ENCODE measurements at regions not wholly inside any gene's neighbourhood (a gene's known extent, or its start where the extent isn't known, plus 50 kb on each side); places are given as distances from the start of the nearest gene placed in this dataset.

GRCh38 chr9:7862170-7862569 is 62.6 kb upstream of the DMAC1 start:
- intact Hi-C loops (cut with micrococcal nuclease): no loop called here
- H3K27me3 ChIP-seq (ENCODE audit: control insufficient read depth in 2 of 2, insufficient read depth in 2 of 2, low read length in 2 of 2): no peaks in the 10 kb centered on the region
- H3K9me1 ChIP-seq (replicated peaks; ENCODE audit: control insufficient read depth, extremely low read depth, insufficient read depth, low read length): no peaks in the 10 kb centered on the region
- no peak overlapping the region for H3K4me2 ChIP-seq (ENCODE audit: insufficient read depth, low read length)
- H3K9ac ChIP-seq (replicated peaks; ENCODE audit: extremely low read depth, insufficient read depth, low read length): no peak overlapping the region
- H3K79me2 ChIP-seq (ENCODE audit: control insufficient read depth, insufficient read depth, low read length): no peaks in the 10 kb centered on the region
- no peak overlapping the region for H3K27ac ChIP-seq (ENCODE audit: insufficient read depth, low read depth, low read length)
- DNase-seq (ENCODE audit: low read depth, low spot score): no peak
- H3K4me1 ChIP-seq (ENCODE audit: control insufficient read depth, extremely low read depth, insufficient read depth, low read length): no peaks in the 10 kb centered on the region
- no peaks in the 10 kb centered on the region for H3K9me3 ChIP-seq (replicated peaks; ENCODE audit: control insufficient read depth, insufficient read depth, low read length)
- H3K36me3 ChIP-seq (ENCODE audit: control insufficient read depth in 2 of 2, extremely low read depth in 1 of 2, insufficient read depth in 2 of 2, low read length in 2 of 2): no peaks in the 10 kb centered on the region
- no TSS peak for BruUV-seq (replicated peaks)
- no peak overlapping the region for H2AFZ ChIP-seq (ENCODE audit: low read depth, low read length)
- no peak overlapping the region for H3K4me3 ChIP-seq (replicated peaks in 1 of 3; ENCODE audit: insufficient read depth in 1 of 3, low read depth in 1 of 3, low read length in 3 of 3)
- ChIA-PET POLR2A (no interaction called here), CTCF (no interaction called here)
- H4K20me1 ChIP-seq (replicated peaks; ENCODE audit: control insufficient read depth, extremely low read depth, insufficient read depth, low read length): no peaks in the 10 kb centered on the region
- dilution Hi-C loops (cut with MboI; ENCODE audit: extremely low pct_ligation_motif_present, low sequenced_read_pairs): no loop called here
- no peak for TF ChIP-seq JUN (IDR thresholded peaks at IDR 0.05; ENCODE audit: borderline replicate concordance, insufficient read depth, insufficient read length, low read depth)
- TF ChIP-seq FOS (IDR thresholded peaks at IDR 0.05; ENCODE audit: borderline replicate concordance, insufficient read depth, low read length): no peak
- no peak for TF ChIP-seq EZH2 (IDR thresholded peaks at IDR 0.05; ENCODE audit: borderline replicate concordance, low read depth, low read length, severe bottlenecking)
- no peak for FAIRE-seq

GRCh38 chr9:7861086-7861485 is 61.5 kb upstream of the DMAC1 start:
- no peak for DNase-seq (ENCODE audit: low read depth, low spot score)
- FAIRE-seq: no peak
- Histone ChIP-seq H3K4me3 (replicated peaks in 1 of 3; ENCODE audit: insufficient read depth in 1 of 3, low read depth in 1 of 3, low read length in 3 of 3) (no peak overlapping the region), H3K36me3 (ENCODE audit: control insufficient read depth in 2 of 2, extremely low read depth in 1 of 2, insufficient read depth in 2 of 2, low read length in 2 of 2) (no peaks in the 10 kb centered on the region), H3K27ac (ENCODE audit: insufficient read depth, low read depth, low read length) (no peak overlapping the region), H3K9ac (replicated peaks; ENCODE audit: extremely low read depth, insufficient read depth, low read length) (no peak overlapping the region), H2AFZ (ENCODE audit: low read depth, low read length) (no peak overlapping the region), H3K9me3 (replicated peaks; ENCODE audit: control insufficient read depth, insufficient read depth, low read length) (no peaks in the 10 kb centered on the region), H3K79me2 (ENCODE audit: control insufficient read depth, insufficient read depth, low read length) (no peaks in the 10 kb centered on the region), H3K4me2 (ENCODE audit: insufficient read depth, low read length) (no peak overlapping the region), H3K27me3 (ENCODE audit: control insufficient read depth in 2 of 2, insufficient read depth in 2 of 2, low read length in 2 of 2) (no peaks in the 10 kb centered on the region), H3K9me1 (replicated peaks; ENCODE audit: control insufficient read depth, extremely low read depth, insufficient read depth, low read length) (no peaks in the 10 kb centered on the region), H4K20me1 (replicated peaks; ENCODE audit: control insufficient read depth, extremely low read depth, insufficient read depth, low read length) (no peaks in the 10 kb centered on the region), H3K4me1 (ENCODE audit: control insufficient read depth, extremely low read depth, insufficient read depth, low read length) (no peaks in the 10 kb centered on the region)
- no TSS peak for BruUV-seq (replicated peaks)
- CTCF ChIA-PET: interaction anchor here (0.9 kb wide), 1 partner anchor 16 kb away, joined by 3 read pairs; no protein-coding TSS in a partner anchor
- POLR2A ChIA-PET: no interaction called here
- dilution Hi-C loops (cut with MboI; ENCODE audit: extremely low pct_ligation_motif_present, low sequenced_read_pairs): no loop called here
- intact Hi-C loops (cut with micrococcal nuclease): no loop called here
- TF ChIP-seq MAX (IDR thresholded peaks at IDR 0.05; ENCODE audit: insufficient read depth, insufficient read length) (no peak), JUN (IDR thresholded peaks at IDR 0.05; ENCODE audit: borderline replicate concordance, insufficient read depth, insufficient read length, low read depth) (no peak), MYC (IDR thresholded peaks at IDR 0.05; ENCODE audit: low read depth, low read length) (no peak)

Data from endothelial cell of umbilical vein (primary cell).